Tibial artery (tissue), 4 donors: ENCODE measurements at regions not wholly inside any gene's neighbourhood (a gene's known extent, or its start where the extent isn't known, plus 50 kb on each side); places are given as distances from the start of the nearest gene placed in this dataset.

Experiments
- DNase-seq, 2 donors: peaks; one replicate each; pipeline ENCODE4 v3.0.0-alpha.2; 2019
- H3K27ac ChIP-seq, 2 donors: fragments of 200-600 bp; sonication (generic) in 1 of 2; 1 replicate in 1 of 2; 2 replicates in 1 of 2; pipeline ENCODE4 v1.5.1; 2018 to 2019; ENCODE audit warnings: mild to moderate bottlenecking in 1 of 2
- H3K27me3 ChIP-seq, 2 donors: fragments of 200-600 bp; sonication (generic) in 1 of 2; one replicate each; pipeline versions ENCODE4 v1.5.1 to v1.6.0; 2016 to 2019
- H3K36me3 ChIP-seq, 3 donors: fragments of 200-600 bp; sonication (generic) in 2 of 3; one replicate each; pipeline ENCODE4 v1.5.1; 2016 to 2019; ENCODE audit warnings: mild to moderate bottlenecking in 2 of 3
- H3K4me1 ChIP-seq, 4 donors: fragments of 200-600 bp; sonication (generic) in 2 of 4; 1 replicate in 3 of 4; 2 replicates in 1 of 4; pipeline ENCODE4 v1.5.1; 2016 to 2019
- H3K4me3 ChIP-seq, 2 donors: fragments of 200-600 bp; sonication (generic) in 1 of 2; 1 replicate in 1 of 2; 2 replicates in 1 of 2; pipeline ENCODE4 v1.5.1; 2018 to 2019; ENCODE audit warnings: mild to moderate bottlenecking in 2 of 2
- H3K9me3 ChIP-seq, 3 donors: fragments of 200-600 bp; sonication (generic) in 1 of 3; one replicate each; pipeline ENCODE4 v1.5.1; 2016 to 2019
- intact Hi-C: fragments of 100-400 bp; cut with DNase I; formaldehyde crosslinking; loops from one replicate; pipeline ENCODE4 v1.15.0; 2023; ENCODE audit warnings: low total_unique reads
- TF ChIP-seq, protein P1 (sequence below), 2 experiments: fragments of 200-600 bp in 1 of 2; fragments of 450-650 bp in 1 of 2; IDR thresholded peaks; one replicate each; pipeline ENCODE4 v1.5.1; 2017 to 2019; ENCODE audit warnings: antibody characterized with exemption in 2 of 2, mild to moderate bottlenecking in 1 of 2, moderate library complexity in 1 of 2

- no peaks in the 10 kb centered on the region for H3K27me3 ChIP-seq
- H3K9me3 ChIP-seq: no peaks in the 10 kb centered on the region
- no peak overlapping the region for H3K27ac ChIP-seq
- TF ChIP-seq, protein P1, sequence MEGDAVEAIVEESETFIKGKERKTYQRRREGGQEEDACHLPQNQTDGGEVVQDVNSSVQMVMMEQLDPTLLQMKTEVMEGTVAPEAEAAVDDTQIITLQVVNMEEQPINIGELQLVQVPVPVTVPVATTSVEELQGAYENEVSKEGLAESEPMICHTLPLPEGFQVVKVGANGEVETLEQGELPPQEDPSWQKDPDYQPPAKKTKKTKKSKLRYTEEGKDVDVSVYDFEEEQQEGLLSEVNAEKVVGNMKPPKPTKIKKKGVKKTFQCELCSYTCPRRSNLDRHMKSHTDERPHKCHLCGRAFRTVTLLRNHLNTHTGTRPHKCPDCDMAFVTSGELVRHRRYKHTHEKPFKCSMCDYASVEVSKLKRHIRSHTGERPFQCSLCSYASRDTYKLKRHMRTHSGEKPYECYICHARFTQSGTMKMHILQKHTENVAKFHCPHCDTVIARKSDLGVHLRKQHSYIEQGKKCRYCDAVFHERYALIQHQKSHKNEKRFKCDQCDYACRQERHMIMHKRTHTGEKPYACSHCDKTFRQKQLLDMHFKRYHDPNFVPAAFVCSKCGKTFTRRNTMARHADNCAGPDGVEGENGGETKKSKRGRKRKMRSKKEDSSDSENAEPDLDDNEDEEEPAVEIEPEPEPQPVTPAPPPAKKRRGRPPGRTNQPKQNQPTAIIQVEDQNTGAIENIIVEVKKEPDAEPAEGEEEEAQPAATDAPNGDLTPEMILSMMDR (IDR thresholded peaks at IDR 0.05): no peak
- DNase-seq: no peak
- intact Hi-C loops: no loop called here
- H3K36me3 ChIP-seq: no peaks in the 10 kb centered on the region
- no peak overlapping the region for H3K4me3 ChIP-seq
- no peaks in the 10 kb centered on the region for H3K4me1 ChIP-seq
Observed at GRCh38 chr13:68380041-68380973, 1150.2 kb upstream of the PCDH9 start.

DNA sequence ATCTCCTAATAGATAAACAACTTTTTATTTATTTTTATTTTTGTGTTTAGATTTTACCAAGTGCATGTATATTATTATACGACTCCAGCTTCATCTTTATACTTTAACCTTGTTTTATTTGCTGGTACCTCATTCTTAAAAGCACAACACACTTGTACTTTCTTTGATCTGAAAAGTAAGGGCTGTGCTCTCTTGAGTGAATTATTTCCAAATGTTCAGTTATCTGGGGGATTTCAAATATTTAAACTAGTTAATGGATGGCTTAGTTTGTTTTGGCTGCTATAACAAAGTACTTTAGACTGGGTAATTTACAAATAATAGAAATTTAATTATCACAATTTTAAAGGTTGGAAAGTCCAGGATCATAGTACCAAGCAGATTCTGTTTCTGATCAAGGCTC is 1148.2 kb upstream of the PCDH9 start:
- intact Hi-C loops: no loop called here
- TF ChIP-seq, protein P1 (IDR thresholded peaks at IDR 0.05): no peak

DNA sequence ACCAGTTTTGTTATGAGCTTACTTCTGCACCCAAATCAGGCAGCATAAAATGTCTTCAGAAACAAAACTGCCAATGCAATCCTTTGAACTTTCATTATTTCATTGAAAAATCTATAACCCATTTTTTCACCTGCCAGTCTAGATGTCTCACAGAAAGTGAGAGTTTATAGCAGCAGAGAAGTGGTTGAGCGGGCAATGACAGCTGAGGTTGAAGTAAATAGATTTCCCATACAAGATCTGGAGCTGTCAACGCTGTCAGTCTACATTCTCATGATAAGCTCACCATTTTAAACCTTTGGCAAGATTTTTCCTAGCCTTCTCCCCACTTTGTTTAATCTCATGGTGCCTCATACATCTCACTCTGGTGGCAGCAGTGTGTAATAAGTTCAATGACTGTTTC is 1144.9 kb upstream of the PCDH9 start:
- TF ChIP-seq, protein P1 (IDR thresholded peaks at IDR 0.05): no peak
- H3K9me3 ChIP-seq: no peaks in the 10 kb centered on the region
- intact Hi-C loops: no loop called here

More for the DNA sequence above, 1148.2 kb upstream of the PCDH9 start:
- no peak overlapping the region for H3K27ac ChIP-seq
- H3K9me3 ChIP-seq: no peaks in the 10 kb centered on the region
- no peak for DNase-seq
- no peaks in the 10 kb centered on the region for H3K27me3 ChIP-seq
- no peaks in the 10 kb centered on the region for H3K4me1 ChIP-seq
- H3K4me3 ChIP-seq: no peak overlapping the region
- H3K36me3 ChIP-seq: no peaks in the 10 kb centered on the region

GRCh38 chr13:68369739-68370138 is 1139.6 kb upstream of the PCDH9 start:
- no peak overlapping the region for H3K4me3 ChIP-seq
- TF ChIP-seq, protein P1 (IDR thresholded peaks at IDR 0.05): no peak
- no peak for DNase-seq
- no peaks in the 10 kb centered on the region for H3K27me3 ChIP-seq
- intact Hi-C loops: no loop called here
- H3K4me1 ChIP-seq: no peaks in the 10 kb centered on the region
- H3K9me3 ChIP-seq: no peaks in the 10 kb centered on the region
- H3K27ac ChIP-seq: no peak overlapping the region
- no peaks in the 10 kb centered on the region for H3K36me3 ChIP-seq

More for the DNA sequence above, 1144.9 kb upstream of the PCDH9 start:
- no peaks in the 10 kb centered on the region for H3K27me3 ChIP-seq
- no peaks in the 10 kb centered on the region for H3K36me3 ChIP-seq
- H3K4me1 ChIP-seq: no peaks in the 10 kb centered on the region
- H3K4me3 ChIP-seq: no peak overlapping the region
- no peak for DNase-seq
- H3K27ac ChIP-seq: no peak overlapping the region

DNA sequence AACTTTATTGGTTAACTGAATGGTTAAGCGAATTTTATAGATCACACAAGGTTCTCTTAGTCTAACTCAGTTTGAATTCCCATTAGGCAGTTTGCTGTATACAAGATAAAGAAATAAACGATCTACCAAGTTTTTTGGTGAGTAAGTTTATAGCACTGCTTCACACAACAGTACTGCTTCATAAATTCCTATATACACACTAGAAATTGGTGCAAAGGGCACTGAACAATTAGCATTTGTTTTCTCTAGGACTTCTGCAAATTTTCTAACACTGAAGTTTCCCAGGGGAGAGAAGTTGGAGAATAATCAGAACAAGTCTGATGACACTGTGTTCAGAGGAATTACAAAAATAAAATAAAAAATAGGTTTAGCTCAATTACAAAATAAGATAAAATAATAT is 1138.8 kb upstream of the PCDH9 start:
- Histone ChIP-seq H3K36me3 (no peaks in the 10 kb centered on the region), H3K4me1 (no peaks in the 10 kb centered on the region), H3K27ac (no peak overlapping the region), H3K9me3 (no peaks in the 10 kb centered on the region), H3K4me3 (no peak overlapping the region), H3K27me3 (no peaks in the 10 kb centered on the region)
- intact Hi-C loops: no loop called here
- no peak for DNase-seq
- TF ChIP-seq, protein P1 (IDR thresholded peaks at IDR 0.05): no peak
